ENCODE measurements at regions not wholly inside any gene's neighbourhood (a gene's known extent, or its start where the extent isn't known, plus 50 kb on each side); places are given as distances from the start of the nearest gene placed in this dataset.

DNA sequence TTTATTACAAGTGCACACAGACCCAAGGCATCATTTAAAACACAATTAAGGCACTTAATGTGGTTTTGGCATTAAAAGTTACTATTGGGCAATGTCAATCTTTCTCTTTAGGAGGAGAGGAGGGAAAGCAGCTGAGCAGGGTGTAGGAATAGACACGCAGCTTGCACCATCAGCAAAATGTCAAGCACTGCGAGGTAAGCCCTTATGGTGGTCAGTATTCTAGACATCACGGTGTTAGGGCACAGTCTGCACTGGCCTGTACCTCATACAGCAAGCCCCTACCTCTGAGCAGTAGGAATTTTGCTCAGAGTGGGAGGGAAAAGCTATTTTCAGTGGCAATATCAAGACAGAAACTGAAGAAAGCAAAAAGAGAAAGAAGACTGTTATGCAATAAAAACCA is 62.0 kb upstream of the ESRRG start:
- TF ChIP-seq ZNF8 (CRISPR knock-in tag; IDR thresholded peaks at IDR 0.05) (no peak), RARB (CRISPR knock-in tag; IDR thresholded peaks at IDR 0.05) (no peak), ESRRG (CRISPR knock-in tag; IDR thresholded peaks at IDR 0.05) (no peak), GLIS3 (CRISPR knock-in tag; IDR thresholded peaks at IDR 0.05) (no peak), BACH2 (CRISPR knock-in tag; IDR thresholded peaks at IDR 0.05; ENCODE audit: borderline replicate concordance) (no peak), ZFP3 (CRISPR knock-in tag; IDR thresholded peaks at IDR 0.05) (no peak)
- TF ChIP-seq, protein P1, sequence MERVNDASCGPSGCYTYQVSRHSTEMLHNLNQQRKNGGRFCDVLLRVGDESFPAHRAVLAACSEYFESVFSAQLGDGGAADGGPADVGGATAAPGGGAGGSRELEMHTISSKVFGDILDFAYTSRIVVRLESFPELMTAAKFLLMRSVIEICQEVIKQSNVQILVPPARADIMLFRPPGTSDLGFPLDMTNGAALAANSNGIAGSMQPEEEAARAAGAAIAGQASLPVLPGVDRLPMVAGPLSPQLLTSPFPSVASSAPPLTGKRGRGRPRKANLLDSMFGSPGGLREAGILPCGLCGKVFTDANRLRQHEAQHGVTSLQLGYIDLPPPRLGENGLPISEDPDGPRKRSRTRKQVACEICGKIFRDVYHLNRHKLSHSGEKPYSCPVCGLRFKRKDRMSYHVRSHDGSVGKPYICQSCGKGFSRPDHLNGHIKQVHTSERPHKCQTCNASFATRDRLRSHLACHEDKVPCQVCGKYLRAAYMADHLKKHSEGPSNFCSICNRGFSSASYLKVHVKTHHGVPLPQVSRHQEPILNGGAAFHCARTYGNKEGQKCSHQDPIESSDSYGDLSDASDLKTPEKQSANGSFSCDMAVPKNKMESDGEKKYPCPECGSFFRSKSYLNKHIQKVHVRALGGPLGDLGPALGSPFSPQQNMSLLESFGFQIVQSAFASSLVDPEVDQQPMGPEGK (CRISPR knock-in tag; IDR thresholded peaks at IDR 0.05; ENCODE audit: borderline replicate concordance): no peak

Measured in SK-N-SH treated with all-trans-retinoic acid at 6 μM for 48 hours (cell line).